Pulmonary artery endothelial cell (primary cell): ENCODE measurements at regions not wholly inside any gene's neighbourhood (a gene's known extent, or its start where the extent isn't known, plus 50 kb on each side); places are given as distances from the start of the nearest gene placed in this dataset.
"Not testable (repeated sequence)": the region's sequence is repeated elsewhere in the genome, so short reads cannot be mapped to it uniquely, and the experiment has no call there.

Source experiments
- DNase-seq: peaks from one replicate; pipeline ENCODE4 v3.0.0-alpha.2; 2011; ENCODE audit warnings: low read depth, low spot score

DNA sequence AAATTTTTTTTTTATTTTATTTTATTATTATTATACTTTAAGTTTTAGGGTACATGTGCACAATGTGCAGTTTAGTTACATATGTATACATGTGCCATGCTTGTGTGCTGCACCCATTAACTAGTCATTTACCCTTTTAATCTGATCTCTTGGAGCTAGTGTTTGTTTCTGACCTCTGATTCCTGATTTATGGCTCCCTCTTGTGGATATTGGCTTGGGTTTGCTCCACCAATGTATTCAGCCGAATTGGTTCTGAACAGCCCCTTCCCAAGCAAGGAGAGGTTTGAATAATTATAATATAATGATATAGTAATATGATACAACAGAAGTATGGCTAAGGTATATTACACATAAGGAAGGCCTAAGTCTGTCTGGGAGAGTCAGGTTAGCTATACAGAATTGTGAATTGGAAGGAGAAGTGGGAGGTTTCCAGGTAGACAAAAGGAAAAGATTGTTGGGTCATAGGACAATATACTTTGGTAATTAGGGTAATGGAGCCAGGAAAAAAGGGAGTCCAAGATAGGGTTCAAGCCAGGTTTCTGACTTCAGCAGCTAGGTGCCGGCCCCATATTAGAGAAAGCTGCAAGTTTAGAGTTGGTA is 53.1 kb upstream of the HMCN1 start:
- no peak for DNase-seq

DNA sequence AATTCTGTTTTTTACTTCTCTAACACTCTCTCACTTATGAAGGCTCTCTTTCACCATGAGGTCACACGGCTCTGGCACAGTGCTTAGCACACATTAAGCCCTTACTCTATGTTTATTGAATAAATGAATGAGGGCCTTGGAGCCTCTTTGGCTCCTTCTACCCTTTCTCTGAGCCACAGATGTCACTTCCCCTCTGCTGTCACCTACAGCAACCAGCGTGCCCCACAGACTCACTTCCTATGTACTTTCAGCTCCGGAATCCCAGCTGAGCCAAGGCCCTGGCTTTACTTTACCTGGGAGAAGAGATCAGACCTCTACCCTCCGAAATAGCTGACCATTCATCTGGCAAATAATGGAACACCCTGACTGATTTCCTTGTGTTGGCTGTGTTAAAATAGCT is 53.7 kb upstream of the HMCN1 start:
- DNase-seq = no peak

DNA sequence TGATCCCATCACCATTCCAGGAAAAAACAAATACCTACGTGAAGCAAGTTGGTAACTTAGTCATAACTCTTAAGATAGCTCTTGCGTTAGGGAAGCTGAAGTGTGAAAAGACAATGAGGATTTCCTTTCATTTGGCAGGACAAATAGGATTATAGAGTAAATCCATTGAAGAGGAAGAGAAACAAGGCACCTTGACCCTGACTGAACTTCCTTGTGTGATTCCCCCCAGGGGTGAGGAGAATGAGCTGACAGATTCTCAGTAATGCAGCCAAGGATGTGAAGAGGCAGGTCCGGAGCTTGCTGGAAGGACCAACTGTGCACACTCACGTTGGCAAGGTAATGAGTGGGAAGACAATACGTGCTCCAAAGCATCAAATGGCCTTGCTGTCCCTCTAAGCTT is 55.0 kb upstream of the HMCN1 start:
- DNase-seq = peak; percentile 2

DNA sequence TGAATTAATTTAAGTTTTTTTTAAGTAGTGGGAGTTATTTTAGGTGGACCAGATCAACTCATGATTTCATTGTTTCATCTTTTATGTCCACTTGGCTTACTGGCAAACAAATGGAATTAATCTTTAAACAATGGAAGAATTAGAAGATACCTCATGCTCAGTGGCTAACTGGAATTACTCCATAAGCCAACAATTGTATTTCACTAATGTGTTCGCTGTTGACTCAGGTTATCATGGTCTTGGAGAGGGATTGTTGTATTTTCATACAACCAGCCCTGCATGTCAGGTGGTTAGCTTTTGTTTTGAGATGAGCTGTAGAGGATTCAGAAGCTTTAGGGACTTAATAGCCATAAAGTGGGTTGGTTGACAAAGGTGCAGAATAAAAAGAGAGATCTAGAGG is 57.2 kb upstream of the HMCN1 start:
- no peak for DNase-seq

DNA sequence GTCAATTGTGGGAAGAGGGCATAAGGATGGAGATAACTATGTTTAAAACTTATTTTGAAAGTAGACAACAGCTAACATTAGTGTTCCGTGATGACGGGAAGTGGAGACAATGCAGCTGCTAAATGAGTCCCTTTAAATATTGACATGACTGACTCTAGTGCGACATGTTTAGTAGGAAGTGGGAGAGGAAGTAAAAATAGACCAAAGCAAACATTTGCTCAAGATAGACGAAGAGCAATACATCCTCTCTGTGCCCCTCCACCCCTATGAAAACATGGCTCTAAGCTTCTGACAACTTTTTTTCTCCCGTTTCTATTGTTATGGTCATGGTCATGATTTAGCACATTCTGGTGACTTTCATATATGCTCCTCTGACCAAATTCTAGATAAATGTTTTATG is 60.0 kb upstream of the HMCN1 start:
- no peak for DNase-seq

DNA sequence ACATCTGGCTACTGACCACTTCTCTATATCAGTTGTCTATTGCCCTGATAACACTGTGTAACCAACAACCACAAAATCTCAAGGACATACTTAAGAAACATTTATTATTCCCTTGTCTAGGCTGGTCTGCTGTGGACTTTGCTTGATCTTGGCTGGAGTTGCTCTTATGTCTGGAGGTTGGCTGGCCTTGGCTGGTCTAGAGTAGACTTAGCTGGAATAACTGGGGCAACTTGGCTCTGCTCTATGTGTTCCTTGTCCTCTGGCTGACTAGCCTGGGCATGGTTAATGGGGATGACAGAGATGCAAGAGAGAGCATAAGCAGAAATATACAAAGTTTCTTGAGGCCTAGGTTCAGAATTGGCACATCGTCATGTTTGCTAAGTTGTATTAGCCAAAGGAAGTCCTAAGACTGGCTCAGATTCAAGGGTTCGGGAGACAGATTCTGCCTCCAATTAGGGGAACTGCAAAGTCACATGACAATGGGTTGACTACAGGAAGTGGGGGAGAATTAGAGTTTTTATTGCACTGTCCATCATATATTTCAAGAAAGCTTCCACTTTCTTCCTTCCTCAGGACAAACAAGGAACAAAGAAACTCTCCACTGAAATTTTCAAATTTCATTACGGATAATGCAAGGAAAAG is 61.4 kb upstream of the HMCN1 start:
- DNase-seq = no peak

DNA sequence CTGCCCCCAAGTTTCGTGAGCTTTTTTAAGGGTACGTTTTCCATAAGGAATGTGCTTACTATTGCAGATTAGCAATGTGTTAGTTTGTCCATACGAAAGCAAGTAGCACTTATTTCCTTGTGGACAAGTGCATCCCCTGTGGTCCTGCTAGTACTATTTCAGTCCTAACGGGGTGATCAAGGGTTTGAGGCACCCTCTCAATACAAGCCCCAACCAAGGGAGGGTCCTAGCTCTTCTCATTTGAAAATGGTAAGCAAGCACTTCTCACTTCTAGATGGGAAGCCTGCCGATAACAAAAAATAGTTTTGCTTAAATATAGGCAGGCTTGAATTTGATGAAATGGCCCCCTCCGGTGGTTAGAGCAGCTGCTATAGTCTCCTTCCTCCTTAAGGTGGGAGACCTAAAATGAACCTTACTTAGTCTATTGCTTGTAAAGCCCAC is 64.0 kb upstream of the HMCN1 start:
- no peak for DNase-seq

DNA sequence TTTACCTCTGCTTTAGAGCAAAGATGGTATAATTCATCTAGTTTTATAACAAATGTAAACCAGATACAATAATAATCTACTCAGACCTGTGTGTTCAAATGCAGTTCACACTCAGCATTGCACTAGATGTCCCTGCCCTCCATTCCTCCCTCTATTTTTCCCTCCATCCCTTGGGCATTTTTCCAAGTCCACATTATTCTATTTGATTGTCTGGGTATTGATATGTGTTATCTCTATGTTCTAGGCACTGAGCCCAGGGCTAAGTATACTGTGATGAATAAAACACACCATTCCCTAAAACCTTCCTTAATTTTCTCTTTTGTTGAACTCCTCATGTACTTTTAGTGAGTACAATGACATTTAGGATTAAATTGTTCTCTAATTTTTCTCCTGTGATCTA is 66.2 kb upstream of the HMCN1 start:
- DNase-seq = no peak

DNA sequence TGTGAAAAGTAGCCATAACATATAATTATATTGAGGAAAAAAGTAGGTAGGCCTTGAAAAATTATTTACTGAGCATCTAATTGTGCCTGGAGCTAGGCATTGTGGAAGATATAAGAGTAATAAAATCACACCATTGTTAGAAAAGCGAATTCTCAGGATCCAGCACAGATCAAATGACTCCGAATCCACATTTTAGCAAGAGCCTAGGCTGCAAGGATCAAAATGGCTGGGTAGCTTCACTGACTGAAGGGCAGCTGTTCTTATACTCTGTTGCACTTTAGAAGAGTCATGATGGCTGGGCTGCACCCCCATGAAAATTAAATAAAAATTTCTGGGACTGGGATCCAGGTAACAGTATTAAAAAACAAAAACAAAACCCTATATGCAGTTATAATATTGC is 67.6 kb upstream of the HMCN1 start:
- DNase-seq = no peak

DNA sequence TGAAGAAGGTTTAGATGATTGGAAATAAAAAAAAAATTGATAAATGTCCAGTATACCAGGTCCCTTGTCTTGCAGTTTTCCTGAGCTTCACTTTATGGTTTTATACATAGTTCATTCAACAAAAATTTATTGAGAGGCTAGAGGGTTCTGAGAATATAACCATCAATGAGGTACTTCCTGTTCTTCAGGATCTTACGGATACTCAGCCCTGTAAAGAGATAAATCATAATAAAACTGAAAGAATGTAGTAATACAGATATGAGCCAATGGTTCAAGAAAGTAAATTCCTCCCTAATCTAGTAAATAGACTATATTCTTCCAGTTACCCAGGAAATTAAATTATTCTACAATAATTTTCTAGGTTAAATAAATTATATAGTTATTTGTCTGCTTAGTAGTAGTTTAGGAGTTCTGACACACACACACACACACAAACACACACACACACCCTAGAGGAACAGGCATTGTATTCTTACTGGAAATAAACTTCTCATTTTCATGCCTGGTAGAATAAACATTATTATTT is 70.4 kb upstream of the HMCN1 start:
- no peak for DNase-seq

DNA sequence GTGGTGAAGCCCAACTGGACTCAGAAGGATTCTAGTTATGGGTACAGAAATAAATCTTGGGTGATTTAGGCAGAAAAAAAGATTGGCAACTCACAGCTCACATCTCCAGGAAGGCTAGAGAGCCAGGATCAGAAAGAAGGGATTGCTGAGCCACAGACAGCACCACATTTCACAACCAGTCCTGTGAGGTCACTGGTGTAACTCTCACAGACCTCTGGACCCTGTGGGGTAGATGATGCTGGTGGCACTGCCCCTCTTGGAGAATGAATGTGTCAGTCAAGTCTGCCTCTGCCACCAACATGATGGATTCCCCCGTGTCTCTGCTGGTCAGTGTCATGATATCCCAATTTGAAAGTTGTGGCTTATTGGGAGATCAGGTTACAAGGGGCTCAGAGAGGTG is 70.9 kb upstream of the HMCN1 start:
- DNase-seq = no peak

DNA sequence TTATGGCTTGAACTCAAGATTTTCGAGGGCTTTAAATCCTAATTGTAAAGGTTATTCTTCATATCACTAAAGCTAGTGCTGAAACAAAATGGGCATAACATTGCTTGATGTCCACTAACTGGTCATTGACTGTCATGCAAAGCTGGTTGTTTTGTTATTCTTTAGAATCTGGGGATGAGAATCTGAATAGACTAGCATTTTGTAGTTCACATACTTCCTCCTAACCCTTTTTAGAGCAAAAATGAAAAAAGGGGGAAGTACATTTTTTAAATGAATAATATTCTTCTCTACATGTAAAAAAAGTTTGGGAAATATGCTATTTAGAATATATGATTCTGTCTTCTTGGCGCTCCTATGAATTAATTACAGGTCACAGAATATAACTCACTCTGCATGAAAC is 72.2 kb upstream of the HMCN1 start:
- DNase-seq = no peak

DNA sequence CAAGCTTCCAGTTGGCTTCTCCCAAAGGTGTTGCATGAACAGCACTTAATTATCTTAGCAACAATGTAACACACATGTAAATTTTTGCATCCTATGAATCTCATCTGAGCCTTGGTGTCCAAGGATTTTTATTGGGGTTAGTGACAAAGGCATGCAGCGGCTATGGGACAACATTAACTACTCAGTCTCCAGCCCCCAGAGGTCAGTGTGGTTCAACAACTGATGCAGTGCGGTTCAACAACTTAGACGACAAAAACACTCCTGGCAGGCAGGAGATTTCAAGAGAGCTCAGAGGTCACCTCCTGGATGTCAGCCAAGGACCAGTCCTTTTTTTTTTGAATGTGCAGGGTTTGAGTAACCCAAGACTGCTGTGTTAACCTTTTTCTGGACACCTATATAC is 77.5 kb upstream of the HMCN1 start:
- no peak for DNase-seq

DNA sequence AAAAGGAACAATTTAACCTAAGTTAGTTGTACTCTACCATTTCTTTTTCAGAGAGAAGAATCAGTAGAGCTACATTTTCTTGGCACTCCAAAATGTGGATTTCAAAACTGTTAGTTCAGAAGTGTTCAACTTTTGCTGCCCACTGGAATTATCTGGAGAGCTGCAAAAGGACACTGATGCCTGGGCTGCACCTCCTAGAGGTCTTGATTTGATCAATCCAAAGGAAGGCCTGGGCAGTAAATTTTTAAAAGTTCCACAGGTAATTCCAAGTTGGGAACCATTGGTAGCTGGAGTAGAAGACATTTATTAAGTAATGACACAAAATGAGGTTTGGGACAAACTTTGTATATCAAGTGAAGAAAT is 79.3 kb upstream of the HMCN1 start:
- DNase-seq = no peak

DNA sequence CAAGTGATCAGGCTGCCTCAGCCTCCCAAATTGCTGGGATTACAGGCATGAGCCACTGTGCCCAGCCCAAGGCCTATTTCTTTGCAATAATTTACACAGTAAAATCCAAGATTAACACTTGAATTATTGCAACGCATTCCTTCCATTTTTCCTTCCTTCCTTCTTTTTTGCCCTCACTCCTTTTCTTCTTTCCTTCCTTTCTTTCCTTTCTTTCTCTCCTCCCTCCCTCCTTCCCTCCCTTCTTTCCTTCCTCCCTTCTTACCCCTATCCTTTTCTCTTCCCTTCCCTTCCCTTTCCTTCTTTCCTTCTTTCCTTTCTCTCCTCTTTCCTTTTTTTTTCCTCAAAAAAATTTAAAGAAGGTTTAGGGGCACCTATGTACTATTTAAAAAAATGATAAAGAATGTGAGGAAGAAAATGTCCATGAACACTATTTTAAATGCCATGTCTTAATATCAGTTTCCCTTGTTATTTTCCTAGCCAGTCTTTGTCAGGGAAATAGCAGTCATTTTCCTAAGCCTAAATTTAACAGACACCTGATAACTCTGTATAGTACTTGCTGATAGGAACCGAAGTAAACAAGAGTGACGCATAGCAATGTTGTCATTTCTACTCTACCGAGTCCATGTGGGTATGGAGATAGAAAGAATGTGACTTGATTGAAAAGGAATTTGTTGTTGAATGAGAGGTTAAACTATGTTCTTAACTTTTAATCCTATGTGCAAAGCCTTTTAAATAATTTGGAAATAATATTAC is 79.8 kb upstream of the HMCN1 start:
- peak; percentile 37 for DNase-seq

DNA sequence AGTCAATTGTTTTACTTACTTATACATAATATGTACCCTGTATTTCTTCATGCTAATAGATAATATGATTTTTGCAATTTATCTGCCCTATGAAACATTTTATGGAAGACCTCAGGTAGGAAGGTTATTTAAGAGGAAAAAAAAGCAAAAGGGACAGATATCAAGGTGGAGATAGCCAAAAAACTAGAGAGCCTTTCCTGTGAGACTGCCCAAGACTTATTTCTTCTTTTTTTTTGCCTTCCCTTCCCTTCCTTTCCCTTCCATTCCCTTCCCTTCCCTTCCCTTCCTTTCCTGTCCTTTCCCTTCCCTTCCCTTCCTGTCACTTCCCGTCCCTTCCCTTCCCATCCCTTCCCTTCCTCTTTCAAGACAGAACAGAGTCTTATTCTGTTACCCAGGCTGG is 80.6 kb upstream of the HMCN1 start:
- DNase-seq = no peak

DNA sequence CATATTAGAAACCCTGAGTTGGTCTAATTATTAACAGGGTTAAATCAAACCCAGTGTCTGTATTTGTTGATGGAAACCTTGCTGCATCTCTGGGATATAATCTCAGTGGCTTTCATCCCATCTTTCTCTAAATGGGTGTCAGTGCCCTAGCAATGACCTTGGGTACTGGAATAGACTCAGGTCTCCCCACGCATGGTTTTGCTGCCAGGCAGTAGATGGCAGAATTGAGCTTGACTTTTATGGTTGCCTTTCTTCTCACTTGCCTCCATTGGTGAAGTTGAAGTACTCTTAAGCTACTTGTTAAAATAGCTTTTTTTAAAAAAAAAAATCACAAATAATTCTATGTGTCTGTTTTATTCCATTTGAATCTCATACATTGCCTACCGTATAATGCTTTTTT is 81.8 kb upstream of the HMCN1 start:
- no peak for DNase-seq

DNA sequence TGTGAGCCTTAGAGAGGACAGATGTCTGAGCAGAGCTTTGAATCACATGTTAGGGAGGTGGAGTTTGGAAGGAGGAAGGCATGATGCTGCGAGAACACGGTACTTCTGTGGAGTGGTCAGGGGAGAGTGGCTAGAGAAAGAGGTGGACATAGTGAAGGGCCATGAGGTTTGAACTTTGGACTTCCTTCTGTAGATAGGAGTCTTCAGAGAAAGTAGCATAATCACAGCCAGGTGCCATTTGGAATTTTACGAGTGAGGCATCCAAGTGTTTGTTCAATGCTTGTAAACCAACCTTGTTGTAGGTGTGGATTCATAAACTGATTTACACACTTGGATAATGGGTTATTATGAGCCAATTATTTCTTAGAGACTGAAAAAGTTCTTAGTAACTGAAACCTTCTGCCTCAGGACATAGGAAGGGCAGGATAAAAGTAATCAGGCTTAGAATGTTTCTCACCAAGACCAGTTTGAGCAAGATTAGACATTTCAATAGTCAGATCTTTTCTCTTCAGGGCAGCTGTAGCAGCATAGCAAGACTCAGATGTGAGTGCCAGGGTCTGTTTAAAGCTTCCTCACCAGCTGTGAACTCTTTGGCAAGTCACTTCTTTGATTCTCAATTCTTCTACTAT is 83.5 kb upstream of the HMCN1 start:
- DNase-seq = no peak

DNA sequence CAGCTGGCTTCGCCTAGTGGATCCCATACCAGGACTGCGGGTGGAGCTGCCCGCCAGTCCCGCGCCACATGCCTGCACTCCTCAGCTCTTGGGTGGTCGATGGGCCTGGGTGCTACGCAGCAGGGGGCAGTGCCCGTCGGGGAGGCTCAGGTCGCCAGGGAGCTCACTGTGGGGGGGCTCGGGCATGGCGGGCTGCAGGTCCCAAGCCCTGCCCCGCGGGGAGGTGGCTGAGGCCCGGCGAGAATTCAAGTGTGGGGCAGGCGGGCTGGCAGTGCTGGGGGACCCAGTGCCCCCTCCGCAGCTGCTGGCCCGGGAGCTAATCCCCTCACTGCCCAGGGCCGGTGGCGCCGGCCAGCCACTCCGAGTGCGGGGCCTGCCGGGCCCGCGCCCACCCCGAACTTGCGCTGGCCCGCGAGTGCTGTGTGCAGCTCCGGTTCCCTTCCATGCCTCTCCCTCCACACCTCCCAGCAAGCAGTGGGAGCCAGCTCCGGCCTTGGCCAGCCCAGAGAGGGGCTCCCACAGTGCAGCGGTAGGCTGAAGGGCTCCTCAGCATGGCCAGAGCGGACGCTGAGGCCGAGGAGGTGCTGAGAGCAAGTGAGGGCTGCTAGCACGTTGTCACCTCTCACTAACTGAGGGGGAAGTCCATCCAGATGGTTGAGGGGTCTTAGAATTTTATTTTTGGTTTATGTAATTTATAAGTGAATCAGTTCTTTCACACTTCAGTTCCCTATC is 85.2 kb upstream of the HMCN1 start:
- DNase-seq = no peak

DNA sequence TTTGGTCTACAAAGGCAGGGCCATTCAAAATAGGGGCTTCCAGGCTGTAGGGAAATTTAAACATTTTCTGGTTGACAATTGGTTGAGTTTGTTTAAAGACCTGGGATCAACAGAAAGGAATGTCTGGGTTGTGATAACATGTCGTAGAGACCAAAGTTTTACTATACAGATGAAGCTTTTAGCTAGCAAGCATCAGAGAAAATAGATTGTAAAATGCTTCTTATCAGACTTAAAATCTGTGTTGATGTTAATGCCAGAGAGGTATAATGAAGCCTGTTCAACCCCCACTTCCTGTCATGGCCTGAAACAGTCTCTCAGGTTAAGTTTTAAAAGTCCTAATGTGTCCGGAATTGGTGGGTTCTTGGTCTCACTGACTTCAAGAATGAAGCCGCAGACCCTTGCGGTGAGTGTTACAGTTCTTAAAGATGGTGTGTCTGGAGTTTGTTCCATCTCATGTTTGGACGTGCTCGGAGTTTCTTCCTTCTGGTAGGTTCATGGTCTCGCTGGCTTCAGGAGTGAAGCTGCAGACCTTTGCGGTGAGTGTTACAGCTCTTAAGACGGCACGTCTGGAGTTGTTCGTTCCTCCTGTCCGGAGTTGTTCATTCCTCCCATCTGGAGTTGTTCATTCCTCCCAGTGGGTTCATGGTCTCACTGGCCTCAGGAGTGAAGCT is 86.5 kb upstream of the HMCN1 start:
- DNase-seq = not testable (repeated sequence)

DNA sequence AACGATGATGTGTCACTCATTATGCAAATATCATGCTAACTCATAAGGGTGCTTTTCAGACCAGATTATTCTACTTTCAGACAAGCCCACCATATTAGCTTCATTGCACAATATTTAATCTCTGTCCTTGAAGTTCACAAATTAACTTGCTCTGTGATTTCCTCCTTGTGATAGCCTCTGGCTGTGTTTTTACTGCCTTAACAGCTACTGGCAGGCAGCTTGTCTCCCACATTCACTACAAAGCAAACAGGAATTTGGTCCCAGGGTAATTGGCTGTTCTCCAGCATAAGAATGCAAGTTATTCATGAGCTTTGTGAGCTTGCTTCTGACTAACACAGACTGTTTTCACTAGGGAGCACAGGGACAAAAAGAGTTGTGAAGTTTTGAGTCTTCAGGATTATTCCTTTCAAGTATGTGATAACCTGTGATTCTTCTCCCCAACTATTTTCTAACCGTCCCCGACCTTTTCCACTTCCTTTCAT is 87.9 kb upstream of the HMCN1 start:
- peak; percentile 96 for DNase-seq
